ENCODE measurements at regions not wholly inside any gene's neighbourhood (a gene's known extent, or its start where the extent isn't known, plus 50 kb on each side); places are given as distances from the start of the nearest gene placed in this dataset.
"Not testable (repeated sequence)": the region's sequence is repeated elsewhere in the genome, so short reads cannot be mapped to it uniquely, and the experiment has no call there.

DNA sequence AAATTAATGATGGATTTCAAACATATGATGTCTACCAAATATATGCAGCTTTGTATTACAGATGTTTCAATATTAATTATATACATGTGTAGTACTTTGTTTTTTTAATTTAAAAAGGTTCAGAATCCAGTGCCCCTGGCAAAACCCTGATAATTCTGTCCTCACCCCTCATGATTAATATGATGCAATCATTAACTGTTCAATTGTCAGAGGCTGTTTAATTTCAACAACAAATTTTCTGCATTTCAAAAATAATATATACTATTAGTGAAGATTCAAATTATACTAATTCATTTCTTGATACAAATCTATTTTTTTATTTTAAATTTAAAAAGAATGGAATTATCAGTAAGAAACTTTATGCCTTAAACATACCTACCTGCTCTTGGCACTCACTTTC, 162.6 kb downstream of the HHIPL2 start:
- TF ChIP-seq, protein P1, sequence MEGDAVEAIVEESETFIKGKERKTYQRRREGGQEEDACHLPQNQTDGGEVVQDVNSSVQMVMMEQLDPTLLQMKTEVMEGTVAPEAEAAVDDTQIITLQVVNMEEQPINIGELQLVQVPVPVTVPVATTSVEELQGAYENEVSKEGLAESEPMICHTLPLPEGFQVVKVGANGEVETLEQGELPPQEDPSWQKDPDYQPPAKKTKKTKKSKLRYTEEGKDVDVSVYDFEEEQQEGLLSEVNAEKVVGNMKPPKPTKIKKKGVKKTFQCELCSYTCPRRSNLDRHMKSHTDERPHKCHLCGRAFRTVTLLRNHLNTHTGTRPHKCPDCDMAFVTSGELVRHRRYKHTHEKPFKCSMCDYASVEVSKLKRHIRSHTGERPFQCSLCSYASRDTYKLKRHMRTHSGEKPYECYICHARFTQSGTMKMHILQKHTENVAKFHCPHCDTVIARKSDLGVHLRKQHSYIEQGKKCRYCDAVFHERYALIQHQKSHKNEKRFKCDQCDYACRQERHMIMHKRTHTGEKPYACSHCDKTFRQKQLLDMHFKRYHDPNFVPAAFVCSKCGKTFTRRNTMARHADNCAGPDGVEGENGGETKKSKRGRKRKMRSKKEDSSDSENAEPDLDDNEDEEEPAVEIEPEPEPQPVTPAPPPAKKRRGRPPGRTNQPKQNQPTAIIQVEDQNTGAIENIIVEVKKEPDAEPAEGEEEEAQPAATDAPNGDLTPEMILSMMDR (IDR thresholded peaks at IDR 0.05; ENCODE audit: low read depth, low read length) = no peak
- no peak for TF ChIP-seq EZH2phosphoT487 (IDR thresholded peaks at IDR 0.05; ENCODE audit: low read depth)
- H3K79me2 ChIP-seq (ENCODE audit: low read length) = no peaks in the 10 kb centered on the region
- no peak overlapping the region for H3K4me2 ChIP-seq (ENCODE audit: low read length)
- peaks cover 4% of the 10 kb centered on the region; the same call in 1 of the 2 replicates for H3K27me3 ChIP-seq (ENCODE audit: low read depth, low read length)
- no peak overlapping the region for H3K9ac ChIP-seq (ENCODE audit: low read length)
- no peak overlapping the region for H3K27ac ChIP-seq (ENCODE audit: low read length)
- H4K20me1 ChIP-seq (ENCODE audit: insufficient read depth, low read length) = no peaks in the 10 kb centered on the region
- H2AFZ ChIP-seq (ENCODE audit: low read depth, low read length) = no peak overlapping the region
- H3K9me3 ChIP-seq (ENCODE audit: insufficient read depth, low read length) = no peaks in the 10 kb centered on the region
- no peak overlapping the region for H3K4me3 ChIP-seq (ENCODE audit: low read length)
- no peaks in the 10 kb centered on the region for H3K36me3 ChIP-seq (replicated peaks; ENCODE audit: low read depth, low read length)
- no peaks in the 10 kb centered on the region for H3K4me1 ChIP-seq (ENCODE audit: low read length)

DNA sequence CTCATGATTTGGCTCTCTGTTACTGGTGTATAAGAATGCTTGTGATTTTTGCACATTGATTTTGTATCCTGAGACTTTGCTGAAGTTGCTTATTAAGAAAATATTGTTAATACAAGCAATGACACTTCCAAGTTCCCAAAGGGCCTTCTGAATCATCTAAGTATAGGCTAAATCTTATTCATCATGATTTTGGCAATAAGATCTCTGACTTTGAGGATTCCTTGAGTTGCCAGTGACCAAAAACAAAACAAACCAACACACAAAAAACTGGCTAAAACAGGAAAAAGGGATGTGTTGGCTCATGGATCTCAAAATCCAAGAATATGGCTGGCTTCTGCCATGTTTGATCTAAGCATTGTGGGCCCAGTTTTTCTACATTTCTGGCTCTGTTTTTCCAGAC, 163.4 kb downstream of the HHIPL2 start:
- H3K4me3 ChIP-seq (ENCODE audit: low read length) = no peak overlapping the region
- H3K27ac ChIP-seq (ENCODE audit: low read length) = no peak overlapping the region
- no peak overlapping the region for H3K9ac ChIP-seq (ENCODE audit: low read length)
- TF ChIP-seq, protein P1 (IDR thresholded peaks at IDR 0.05; ENCODE audit: low read depth, low read length) = no peak
- TF ChIP-seq EZH2phosphoT487 (IDR thresholded peaks at IDR 0.05; ENCODE audit: low read depth) = no peak
- H3K79me2 ChIP-seq (ENCODE audit: low read length) = no peaks in the 10 kb centered on the region
- no peaks in the 10 kb centered on the region for H3K9me3 ChIP-seq (ENCODE audit: insufficient read depth, low read length)
- H2AFZ ChIP-seq (ENCODE audit: low read depth, low read length) = no peak overlapping the region
- H3K4me1 ChIP-seq (ENCODE audit: low read length) = no peaks in the 10 kb centered on the region
- no peak overlapping the region for H3K4me2 ChIP-seq (ENCODE audit: low read length)
- peaks cover 4% of the 10 kb centered on the region; the same call in 1 of the 2 replicates for H3K27me3 ChIP-seq (ENCODE audit: low read depth, low read length)
- no peaks in the 10 kb centered on the region for H3K36me3 ChIP-seq (replicated peaks; ENCODE audit: low read depth, low read length)
- no peaks in the 10 kb centered on the region for H4K20me1 ChIP-seq (ENCODE audit: insufficient read depth, low read length)

DNA sequence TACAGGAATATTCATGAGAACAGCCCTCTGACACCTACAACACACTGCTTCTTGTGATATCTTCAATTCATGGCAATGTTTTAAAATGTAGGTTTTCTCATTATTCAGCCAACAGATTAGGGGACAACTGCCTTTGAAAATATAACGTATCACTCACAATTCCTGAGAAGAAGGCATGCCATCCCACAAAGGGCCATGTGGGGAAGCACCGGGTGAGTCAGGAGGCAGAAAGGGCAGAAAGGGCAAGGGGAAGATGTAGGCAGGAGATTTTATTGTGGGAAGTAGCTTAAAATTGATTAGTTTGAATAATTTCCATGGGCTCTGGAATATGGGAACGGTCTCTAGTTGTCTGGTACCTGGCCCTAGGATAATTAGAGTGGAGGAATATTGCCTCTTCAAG, 165.7 kb downstream of the HHIPL2 start:
- Histone ChIP-seq H3K4me1 (ENCODE audit: low read length) (no peaks in the 10 kb centered on the region), H2AFZ (ENCODE audit: low read depth, low read length) (no peak overlapping the region), H3K9ac (ENCODE audit: low read length) (no peak overlapping the region), H3K9me3 (ENCODE audit: insufficient read depth, low read length) (no peaks in the 10 kb centered on the region), H3K4me3 (ENCODE audit: low read length) (no peak overlapping the region), H3K4me2 (ENCODE audit: low read length) (no peak overlapping the region), H3K79me2 (ENCODE audit: low read length) (no peaks in the 10 kb centered on the region), H4K20me1 (ENCODE audit: insufficient read depth, low read length) (no peaks in the 10 kb centered on the region), H3K36me3 (replicated peaks; ENCODE audit: low read depth, low read length) (no peaks in the 10 kb centered on the region), H3K27me3 (ENCODE audit: low read depth, low read length) (peaks cover 4% of the 10 kb centered on the region; the same call in 1 of the 2 replicates), H3K27ac (ENCODE audit: low read length) (no peak overlapping the region)
- TF ChIP-seq, protein P1 (IDR thresholded peaks at IDR 0.05; ENCODE audit: low read depth, low read length) = no peak
- TF ChIP-seq EZH2phosphoT487 (IDR thresholded peaks at IDR 0.05; ENCODE audit: low read depth) = no peak

DNA sequence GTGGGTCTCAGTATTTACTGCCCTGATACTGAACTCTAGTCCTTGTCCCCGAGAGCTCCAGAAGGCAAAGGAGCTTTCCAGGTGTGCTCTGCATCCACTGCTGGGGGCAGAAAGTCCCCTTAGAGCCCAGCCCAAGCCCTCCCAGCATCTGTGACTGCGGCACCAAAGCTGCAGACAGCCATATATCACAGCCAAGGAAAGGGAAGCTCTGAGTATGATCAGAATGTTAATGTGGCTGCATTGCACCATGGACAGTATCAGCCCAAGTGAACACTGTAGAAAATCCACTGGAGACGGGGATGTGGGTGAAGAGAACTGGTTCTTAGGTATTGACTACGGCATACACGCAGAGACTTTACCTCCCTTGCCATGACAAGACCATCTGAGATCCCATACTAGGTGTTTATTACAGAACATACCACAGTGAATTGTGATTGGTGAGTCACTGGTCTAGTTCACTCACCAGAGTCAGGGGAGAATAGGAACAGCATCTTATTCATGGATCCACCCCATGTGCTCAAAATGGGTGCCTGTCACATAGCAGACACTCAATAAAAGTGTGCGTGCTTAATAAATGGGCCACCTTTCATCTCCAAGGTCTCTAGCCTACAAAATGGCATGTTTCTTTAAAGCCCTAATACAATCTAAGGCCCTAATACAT, 170.3 kb downstream of the HHIPL2 start:
- no peaks in the 10 kb centered on the region for H3K36me3 ChIP-seq (replicated peaks; ENCODE audit: low read depth, low read length)
- no peak overlapping the region for H2AFZ ChIP-seq (ENCODE audit: low read depth, low read length)
- H3K27me3 ChIP-seq (ENCODE audit: low read depth, low read length) = peaks cover 4% of the 10 kb centered on the region; the same call in 1 of the 2 replicates
- no peaks in the 10 kb centered on the region for H4K20me1 ChIP-seq (ENCODE audit: insufficient read depth, low read length)
- no peak for TF ChIP-seq EZH2phosphoT487 (IDR thresholded peaks at IDR 0.05; ENCODE audit: low read depth)
- TF ChIP-seq, protein P1 (IDR thresholded peaks at IDR 0.05; ENCODE audit: low read depth, low read length) = no peak
- H3K9ac ChIP-seq (ENCODE audit: low read length) = no peak overlapping the region
- H3K4me3 ChIP-seq (ENCODE audit: low read length) = no peak overlapping the region
- H3K4me1 ChIP-seq (ENCODE audit: low read length) = peaks cover 3% of the 10 kb centered on the region; the same call in 1 of the 2 replicates
- H3K4me2 ChIP-seq (ENCODE audit: low read length) = no peak overlapping the region
- H3K79me2 ChIP-seq (ENCODE audit: low read length) = no peaks in the 10 kb centered on the region
- no peak overlapping the region for H3K27ac ChIP-seq (ENCODE audit: low read length)
- no peaks in the 10 kb centered on the region for H3K9me3 ChIP-seq (ENCODE audit: insufficient read depth, low read length)

DNA sequence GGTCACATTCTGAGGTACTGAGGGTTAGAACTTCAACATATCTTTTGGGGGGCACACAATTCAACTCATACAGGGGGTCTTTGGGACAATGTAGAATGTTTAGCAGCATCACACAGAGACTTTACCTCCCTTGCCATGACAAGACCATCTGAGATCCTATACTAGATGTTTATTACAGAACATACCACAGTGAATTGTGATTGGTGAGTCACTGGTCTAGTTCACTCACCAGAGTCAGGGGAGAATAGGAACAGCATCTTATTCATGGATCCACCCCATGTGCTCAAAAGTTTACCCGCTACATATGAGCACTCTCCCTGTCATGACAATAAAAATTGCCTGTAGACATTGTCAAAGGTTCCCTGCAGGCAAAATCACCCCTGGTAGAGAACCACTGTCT, 171.1 kb downstream of the HHIPL2 start:
- not testable (repeated sequence) for H2AFZ ChIP-seq (ENCODE audit: low read depth, low read length); H3K4me3 ChIP-seq (ENCODE audit: low read length); H3K4me1 ChIP-seq (ENCODE audit: low read length); H3K27me3 ChIP-seq (ENCODE audit: low read depth, low read length); H3K79me2 ChIP-seq (ENCODE audit: low read length); H3K36me3 ChIP-seq (replicated peaks; ENCODE audit: low read depth, low read length); H3K27ac ChIP-seq (ENCODE audit: low read length); H3K9ac ChIP-seq (ENCODE audit: low read length); H3K9me3 ChIP-seq (ENCODE audit: insufficient read depth, low read length); H3K4me2 ChIP-seq (ENCODE audit: low read length); H4K20me1 ChIP-seq (ENCODE audit: insufficient read depth, low read length)
